HG03354 (cell line): ENCODE measurements at regions not wholly inside any gene's neighbourhood (a gene's known extent, or its start where the extent isn't known, plus 50 kb on each side); places are given as distances from the start of the nearest gene placed in this dataset.
"Not testable (repeated sequence)": the region's sequence is repeated elsewhere in the genome, so short reads cannot be mapped to it uniquely, and the experiment has no call there.

Source experiments
- ATAC-seq: cut with Tn5 transposase; IDR thresholded peaks from one replicate; pipeline ENCODE4 v1.9.1; 2021; ENCODE audit warnings: mild to moderate bottlenecking; ENCODE audit not compliant: unreplicated experiment, poor library complexity, severe bottlenecking

DNA sequence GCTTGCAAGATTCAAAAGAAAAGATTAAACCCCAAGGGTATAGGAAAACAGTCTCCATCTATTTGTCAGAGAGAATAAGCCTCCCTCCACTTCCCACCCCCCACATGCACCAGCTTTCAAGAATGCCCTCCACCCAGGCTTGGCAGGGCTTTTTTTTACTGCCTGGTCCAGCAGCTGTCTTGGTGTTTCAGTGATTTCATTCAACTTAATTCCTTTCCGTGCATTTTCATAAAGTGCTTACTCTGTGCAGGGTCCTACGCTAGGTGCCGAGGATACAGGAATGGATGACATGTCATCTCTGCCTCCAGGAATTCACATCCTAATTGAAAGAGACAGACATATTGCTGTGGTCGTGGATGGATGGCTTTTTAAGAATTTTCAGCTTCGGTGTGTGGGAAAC lies 117.9 kb downstream of the LRATD1 start:
- ATAC-seq: no peak

DNA sequence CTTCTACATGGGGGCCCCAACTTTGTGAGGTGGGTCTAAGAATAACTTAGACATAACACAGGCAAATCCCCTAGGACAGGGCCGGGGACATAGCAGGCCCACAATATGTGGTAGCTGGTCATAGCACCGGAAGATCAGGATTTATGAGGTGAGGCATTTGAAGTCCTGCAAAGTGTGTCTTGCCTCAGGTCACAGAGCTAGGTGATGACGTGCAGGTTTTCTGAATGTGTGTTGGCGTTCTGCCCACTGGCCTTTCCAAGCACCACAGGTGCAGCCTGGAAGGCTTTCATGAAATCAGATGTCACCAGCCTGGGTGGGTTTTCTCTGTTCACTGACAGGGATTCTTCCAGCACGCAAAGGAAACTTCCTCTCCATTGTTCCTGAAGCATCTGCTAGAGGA lies 119.1 kb downstream of the LRATD1 start:
- ATAC-seq: no peak

DNA sequence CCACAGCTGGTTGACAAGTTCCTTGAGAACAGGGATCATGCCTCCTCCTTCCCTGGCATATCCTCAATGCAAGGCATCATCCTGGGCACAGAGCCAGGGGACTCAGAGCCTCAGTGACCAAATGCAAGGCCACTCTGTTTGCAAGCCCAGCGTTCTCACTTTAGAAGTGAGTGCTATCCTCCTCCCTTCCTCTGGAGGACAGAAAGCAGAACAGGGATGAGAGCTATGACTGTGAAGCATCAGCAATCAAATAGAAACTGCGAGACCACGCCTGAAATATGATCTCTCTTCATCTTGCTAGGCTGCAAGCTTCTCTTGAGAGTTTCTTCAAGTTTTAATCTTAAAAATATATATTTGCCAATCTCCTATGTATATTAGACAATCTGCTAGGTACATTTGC lies 119.8 kb downstream of the LRATD1 start:
- ATAC-seq: no peak

DNA sequence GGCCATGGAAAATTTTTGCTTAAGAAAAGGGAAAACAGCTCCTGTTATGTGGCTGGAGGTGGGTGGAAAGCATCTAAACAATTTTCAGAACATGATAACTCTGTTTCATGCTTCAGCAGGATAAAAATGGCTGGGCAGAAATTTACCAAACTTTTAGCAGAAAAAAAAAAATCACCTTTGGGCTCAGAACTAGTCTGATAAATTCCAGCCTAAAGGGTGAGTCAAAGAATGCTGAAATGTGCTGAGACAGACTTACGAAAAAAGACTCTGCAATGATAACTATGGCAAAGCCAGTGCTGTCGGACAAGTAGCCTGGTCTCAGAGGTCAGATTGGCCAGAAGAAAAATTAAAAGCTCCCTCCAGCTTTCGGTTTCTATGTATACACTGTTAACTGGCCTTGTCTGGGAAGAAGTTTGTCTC lies 123.6 kb downstream of the LRATD1 start:
- no peak for ATAC-seq

DNA sequence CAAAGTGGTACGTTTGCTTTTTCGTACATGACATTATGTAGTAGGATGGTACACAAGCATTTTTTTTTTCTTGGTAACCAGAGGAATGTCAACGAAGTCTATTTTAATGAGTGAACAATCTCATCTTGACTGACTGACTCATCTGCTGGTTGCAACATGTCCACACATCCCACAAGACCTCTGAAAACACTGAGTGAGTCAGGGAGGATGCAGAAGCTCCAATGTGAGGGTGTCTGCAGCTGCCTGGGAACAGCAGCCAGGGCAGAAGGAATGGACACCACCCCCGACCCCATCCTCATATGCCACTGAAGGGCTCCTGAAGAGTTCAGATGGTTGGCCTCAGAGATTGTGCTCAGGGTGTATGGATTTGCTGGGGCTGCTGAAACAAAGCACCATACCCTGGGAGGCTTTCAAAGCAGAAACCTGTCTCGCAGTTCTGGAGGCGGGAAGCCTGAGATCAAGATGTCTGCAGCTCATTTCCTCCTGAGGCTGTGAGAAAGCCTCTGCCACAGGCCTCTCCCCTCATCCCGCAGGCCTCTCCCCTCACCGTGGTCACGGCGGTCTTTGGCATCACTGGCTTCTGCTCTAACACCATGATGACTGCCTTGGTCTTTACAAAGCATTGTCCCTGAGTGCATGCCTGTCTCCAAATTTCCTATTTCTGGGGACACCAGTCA lies 124.6 kb downstream of the LRATD1 start:
- ATAC-seq: no peak

DNA sequence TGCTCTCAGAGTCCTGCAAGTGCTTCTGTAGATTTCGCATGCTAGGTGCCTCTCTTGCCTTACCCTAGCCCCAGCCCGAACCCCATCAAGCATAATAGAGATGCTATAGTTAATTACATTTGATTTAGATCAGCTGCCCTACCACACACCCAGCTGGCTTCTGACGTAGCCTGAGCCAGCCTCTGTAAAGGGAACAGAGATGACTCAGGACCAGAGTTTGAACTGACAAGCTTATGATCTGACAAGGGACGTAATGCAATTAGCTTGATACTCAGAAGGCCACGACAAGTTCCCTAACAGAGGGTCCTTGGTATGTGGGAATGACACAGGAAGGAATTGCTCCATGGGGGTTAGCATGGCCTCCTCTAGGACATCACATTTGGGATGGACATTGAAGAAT lies 126.6 kb downstream of the LRATD1 start:
- ATAC-seq: no peak

DNA sequence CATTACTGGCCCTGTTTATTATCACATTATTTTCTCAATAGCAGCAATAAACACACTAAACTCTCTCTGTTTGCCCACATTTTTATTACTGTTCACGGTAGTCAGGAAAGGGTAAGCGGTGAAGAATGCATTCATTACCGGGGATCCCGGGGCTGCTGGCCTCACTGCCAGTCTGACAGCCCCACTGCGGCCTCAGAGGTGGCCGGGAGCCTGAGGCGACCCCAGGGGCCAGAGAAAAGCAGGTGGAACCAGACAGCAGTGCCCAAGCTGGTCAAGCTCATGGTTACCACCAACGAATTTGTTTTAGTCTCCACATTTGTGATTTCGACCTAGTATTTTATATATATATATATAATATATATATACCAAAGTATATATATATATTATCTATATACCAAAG lies 127.7 kb downstream of the LRATD1 start:
- no peak for ATAC-seq

DNA sequence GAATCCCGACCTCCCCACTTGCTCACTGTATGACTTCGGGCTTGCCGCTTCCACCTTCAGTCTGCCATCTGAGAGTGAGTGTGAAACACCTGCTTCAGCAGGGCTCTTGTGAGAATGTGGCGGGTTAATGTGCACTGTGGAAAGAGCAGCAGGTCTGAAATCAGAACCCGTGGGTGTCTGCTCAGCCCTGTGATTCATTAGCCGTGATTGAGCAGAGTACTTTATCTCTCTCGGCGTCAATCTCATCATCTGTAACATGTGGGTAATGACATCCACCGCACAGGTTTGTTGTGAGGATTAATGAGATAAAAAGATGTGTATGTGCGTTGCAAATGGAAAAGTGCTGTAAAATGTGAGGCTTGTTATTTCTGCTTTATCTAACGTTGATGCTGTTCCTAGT lies 128.6 kb downstream of the LRATD1 start:
- no peak for ATAC-seq

DNA sequence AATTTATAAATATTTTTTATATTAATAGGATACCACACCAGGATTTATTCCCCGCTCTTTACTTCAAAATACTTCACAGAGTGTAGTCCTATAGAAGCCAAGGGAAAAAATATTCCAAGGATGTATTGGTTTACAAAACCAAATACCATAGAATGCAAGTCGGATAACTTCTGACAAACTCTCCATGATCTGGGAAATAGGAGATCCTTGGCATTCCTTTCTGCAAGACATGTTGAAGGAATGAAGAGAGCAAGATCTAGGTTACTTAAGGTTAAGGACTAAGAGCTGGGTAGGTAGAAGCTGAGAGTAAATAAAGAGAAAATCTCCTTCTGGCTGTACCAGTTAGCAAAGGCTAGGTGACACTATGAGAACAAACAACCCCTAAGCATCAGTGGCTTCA lies 141.2 kb downstream of the LRATD1 start:
- no peak for ATAC-seq

DNA sequence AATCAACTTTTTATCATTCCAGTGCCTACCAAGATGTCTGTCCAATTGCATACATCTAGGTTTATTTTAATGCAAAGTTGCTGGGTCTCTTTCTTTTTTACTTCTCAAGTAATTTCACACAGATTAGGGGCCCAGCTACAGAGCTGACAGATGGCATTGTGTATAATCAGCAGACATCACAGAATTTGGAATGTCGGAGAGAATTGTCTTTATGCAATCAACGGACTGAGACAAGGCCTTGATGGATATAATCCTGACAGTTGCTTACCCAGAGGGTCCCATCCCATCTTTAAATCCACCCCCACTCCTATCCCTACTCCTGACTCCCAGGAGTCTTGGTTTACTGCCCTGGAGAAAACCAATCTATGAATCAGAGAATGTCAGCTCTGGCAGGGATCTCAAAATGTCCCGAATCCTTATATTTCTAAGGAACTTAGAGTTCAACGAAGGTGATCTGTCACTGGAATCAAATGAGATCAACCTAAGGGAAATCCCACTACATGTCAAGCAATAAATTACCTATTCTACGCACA lies 142.0 kb downstream of the LRATD1 start:
- ATAC-seq: no peak

DNA sequence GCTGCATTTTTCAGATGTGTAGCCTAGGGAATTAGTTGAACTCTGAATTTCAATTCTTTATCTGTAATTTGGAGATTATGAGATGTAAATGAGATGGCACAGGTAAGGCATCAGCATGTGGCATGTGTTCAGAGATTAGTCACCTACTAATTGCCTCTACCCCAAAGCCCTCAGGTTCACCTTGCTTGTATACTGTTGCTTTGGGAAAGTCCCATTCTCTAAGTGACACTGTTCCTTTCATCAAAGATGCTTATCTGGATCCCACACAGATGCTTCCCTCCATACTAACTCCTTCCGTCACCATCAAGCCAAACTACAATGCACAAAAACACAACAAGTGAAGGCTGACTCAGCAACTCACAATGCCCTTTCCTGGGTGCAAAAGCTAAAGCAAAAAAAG lies 143.7 kb downstream of the LRATD1 start:
- ATAC-seq: no peak

DNA sequence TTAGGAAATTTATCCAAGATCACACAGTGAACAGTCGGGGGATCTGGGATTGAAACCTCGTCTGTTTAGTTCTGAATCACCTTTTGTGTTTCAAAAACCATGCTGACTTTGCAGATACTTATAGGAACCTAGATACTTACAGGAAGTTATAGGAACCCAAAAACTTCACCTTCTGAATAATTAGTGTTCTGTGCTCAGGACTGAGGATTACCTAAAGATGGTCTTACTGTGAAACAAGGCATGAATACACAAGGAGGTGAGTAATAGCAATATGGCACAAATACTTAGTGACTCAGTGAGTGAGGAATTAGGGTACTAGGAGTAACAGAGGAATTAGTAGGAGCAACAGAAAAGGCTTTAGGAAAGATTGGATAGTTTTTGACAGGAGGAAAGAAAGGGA lies 145.5 kb downstream of the LRATD1 start:
- no peak for ATAC-seq

DNA sequence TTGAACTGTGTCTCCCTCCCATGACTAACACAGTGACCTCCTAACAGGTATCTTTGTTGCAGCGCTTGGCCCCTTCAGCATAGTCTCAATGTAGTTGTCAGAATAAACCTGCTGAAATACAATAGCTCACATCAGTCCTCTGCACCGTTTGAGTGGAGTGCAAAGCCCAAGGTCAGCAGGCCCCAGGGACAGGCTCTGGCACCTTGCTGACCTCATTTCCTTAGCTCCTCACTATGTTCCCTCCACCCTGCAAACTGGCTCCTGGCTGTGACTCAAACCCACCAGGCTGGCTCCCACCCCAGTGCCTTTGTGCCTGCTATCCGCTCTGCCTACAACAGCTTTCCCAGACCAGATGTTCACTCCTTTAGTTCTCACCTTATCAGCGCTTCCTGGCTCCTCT lies 146.7 kb downstream of the LRATD1 start:
- no peak for ATAC-seq

DNA sequence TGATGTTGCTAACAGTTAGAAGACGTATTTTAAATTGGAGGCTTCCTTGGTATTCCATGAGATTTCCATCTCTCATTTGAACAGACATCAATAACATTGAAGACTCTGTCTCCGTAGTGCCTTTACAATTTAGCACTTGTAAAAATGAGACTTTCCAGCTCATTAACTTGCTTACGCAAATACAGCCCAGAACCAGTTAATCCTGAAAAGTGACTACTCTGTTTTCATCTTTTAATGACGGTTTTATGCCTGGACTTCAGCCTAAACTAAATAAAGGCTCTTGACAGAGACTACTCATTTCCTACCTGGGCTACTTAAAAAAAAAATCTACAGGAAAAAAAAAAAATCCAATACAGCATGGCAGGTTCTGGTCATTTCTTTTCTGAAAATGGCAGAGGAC lies 148.6 kb downstream of the LRATD1 start:
- ATAC-seq: no peak

DNA sequence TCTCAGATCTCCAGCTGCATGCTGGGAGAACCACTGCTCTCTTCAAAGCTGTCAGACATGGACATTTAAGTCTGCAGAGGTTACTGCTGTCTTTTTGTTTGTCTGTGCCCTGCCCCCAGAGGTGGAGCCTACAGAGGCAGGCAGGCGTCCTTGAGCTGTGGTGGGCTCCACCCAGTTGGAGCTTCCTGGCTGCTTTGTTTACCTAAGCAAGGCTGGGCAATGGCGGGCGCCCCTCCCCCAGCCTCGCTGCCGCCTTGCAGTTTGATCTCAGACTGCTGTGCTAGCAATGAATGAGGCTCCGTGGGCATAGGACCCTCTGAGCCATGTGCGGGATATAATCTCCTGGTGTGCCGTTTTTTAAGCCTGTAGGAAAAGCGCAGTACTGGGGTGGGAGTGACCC lies 156.3 kb downstream of the LRATD1 start:
- not testable (repeated sequence) for ATAC-seq

DNA sequence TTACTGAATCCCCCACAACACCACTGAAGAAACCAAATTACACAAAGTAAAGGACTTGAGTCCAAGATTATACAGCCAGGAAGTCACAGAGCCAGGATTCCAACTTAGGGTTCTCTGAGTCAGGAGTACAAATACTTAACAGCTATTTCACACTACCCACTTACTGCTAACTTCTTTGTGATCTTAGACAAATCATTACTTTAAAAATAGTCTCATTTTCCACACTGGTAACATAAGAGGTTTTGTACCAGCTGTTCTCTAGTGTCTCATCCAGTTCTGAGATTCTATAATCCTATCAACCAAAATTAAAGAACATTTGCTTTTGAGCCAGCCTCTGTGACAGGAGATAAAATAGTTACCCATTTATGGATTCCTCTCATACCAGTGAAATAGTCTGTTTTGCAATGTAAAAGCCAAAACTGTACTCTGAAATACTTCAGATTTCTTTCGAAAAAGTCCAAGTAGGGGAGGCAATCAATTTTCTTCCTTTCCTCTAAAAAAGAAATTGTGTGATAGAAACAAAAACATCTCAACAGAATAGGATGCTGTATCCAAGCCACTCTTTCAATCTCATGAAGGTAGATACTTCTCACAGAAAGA lies 157.6 kb downstream of the LRATD1 start:
- ATAC-seq: no peak

DNA sequence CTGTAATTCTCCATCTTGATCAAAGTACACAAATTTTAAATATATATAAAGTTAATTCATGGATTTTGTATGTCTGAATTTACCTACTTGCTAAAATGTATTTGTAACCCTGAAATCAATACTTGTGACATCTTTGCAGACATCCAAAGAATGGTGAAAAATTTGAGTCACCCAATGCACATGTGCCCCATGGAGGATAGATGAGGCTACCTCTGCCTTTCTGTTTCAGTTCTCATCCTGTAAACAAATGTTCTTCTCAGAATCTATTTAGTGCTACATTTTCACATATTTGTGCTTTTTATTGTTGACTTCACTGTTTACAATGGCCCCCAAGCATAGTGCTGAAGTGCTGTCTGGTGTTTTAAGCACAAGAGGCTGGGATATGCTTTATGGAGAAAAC lies 171.5 kb downstream of the LRATD1 start:
- ATAC-seq: no peak

DNA sequence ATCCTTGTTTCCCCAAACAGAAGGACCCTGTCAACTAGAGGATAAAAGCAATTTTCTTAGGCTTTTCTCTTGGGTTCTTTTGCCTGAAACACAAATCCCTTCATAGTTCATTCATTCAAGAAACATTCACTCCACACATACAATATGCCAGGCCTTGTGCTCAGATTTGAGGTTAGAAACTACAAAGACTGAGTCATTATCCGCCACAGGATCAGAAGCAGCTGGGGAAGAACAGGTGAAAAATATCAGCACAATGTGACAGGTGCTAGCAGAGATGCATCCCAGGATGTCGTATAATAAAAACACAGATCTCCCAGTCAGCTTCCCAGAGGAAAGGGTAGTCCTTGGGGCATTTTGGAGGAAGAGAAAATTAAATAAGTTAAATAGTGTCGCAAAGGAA lies 172.4 kb downstream of the LRATD1 start:
- ATAC-seq: no peak

DNA sequence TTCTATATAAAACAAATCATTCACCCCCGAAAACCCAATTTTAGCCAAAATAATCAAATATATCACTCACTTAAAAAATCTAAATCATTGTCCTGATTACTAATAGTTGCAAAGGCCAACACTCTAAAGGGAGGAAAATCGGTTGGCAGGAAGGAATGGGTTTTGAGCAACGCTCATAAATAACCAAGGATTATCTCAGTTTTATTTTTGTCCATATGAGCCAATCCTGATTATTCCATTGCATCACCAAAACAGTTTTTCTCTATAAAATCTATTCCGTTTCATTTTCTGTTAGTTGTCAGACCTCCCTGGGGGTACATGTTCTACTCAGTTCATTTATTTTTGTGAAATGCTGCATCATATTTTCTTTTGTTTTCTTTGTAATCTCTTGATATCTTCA lies 174.1 kb downstream of the LRATD1 start:
- no peak for ATAC-seq

DNA sequence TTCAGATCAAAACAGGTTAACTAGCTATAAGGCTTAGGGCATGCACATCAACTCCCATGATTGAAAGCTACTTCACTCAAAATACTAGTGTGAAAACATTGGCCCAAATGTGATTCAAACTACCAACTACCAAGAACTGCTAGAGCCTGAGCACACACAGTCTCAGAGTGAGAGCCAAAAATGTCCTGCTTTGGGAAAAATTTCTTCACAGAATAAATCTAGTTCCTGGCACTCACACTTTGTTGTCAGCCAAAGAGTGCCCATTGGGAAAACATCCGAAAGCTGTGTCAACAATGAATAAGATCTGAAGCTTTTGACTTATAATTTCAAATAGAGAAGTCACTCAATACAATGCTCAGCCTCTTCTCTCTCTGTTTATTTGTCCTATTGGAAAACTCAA lies 182.7 kb downstream of the LRATD1 start:
- ATAC-seq: no peak
